ENCODE measurements at regions not wholly inside any gene's neighbourhood (a gene's known extent, or its start where the extent isn't known, plus 50 kb on each side); places are given as distances from the start of the nearest gene placed in this dataset.
"Not testable (repeated sequence)": the region's sequence is repeated elsewhere in the genome, so short reads cannot be mapped to it uniquely, and the experiment has no call there.

GRCh38 chr1:149157409-149157808 lies 54.1 kb upstream of the NBPF9 start:
- DNase-seq (ENCODE audit: low spot score); in situ Hi-C loops (cut with HindIII; ENCODE audit: low sequenced_read_pairs): not testable (repeated sequence)

DNA sequence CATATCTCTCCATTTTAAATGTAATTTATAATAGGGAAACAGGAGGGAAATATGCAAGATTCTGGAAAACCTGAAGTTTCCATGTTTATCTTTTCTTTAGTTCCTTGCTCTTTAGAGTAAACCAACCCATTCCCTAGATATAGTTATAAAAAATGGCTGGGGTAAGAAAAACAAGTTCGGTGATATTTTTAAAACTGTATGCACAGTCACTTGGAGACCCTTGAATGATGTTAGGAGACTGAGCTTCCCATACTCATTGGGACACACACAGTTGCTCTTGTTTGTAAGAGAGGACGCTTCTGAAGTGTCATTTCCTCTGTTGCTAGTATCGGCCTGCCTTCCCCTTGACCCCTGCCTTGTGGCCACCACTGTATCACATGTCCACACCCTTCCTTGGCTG lies 55.0 kb upstream of the NBPF9 start:
- DNase-seq (ENCODE audit: low spot score); in situ Hi-C loops (cut with HindIII; ENCODE audit: low sequenced_read_pairs): not testable (repeated sequence)

GRCh38 chr1:149163063-149163444 lies 59.7 kb upstream of the NBPF9 start:
- DNase-seq (ENCODE audit: low spot score); in situ Hi-C loops (cut with HindIII; ENCODE audit: low sequenced_read_pairs): not testable (repeated sequence)

GRCh38 chr1:149174765-149175164 lies 71.4 kb upstream of the NBPF9 start:
- in situ Hi-C loops (cut with HindIII; ENCODE audit: low sequenced_read_pairs); DNase-seq (ENCODE audit: low spot score): not testable (repeated sequence)

DNA sequence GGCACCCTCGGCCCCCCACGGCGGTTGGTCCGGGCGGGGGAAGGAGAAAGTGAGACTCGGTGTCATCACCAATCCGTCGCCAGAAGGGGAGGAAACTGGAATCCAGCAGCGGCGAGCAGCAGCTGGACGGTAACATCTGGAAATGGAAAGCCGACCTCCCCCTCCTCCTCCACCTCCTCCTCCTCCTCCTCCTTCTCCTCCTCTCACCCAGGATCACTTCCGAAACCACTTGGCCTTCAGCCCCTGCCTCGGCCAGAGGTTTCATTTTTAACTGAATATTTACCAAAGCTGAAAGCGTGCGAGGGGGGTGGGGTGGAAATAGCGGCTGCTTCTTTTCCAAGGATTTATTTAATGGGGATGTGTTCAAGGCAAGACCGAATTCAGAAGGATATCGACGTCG lies 72.5 kb upstream of the NBPF9 start:
- in situ Hi-C loops (cut with HindIII; ENCODE audit: low sequenced_read_pairs); DNase-seq (ENCODE audit: low spot score): not testable (repeated sequence)

DNA sequence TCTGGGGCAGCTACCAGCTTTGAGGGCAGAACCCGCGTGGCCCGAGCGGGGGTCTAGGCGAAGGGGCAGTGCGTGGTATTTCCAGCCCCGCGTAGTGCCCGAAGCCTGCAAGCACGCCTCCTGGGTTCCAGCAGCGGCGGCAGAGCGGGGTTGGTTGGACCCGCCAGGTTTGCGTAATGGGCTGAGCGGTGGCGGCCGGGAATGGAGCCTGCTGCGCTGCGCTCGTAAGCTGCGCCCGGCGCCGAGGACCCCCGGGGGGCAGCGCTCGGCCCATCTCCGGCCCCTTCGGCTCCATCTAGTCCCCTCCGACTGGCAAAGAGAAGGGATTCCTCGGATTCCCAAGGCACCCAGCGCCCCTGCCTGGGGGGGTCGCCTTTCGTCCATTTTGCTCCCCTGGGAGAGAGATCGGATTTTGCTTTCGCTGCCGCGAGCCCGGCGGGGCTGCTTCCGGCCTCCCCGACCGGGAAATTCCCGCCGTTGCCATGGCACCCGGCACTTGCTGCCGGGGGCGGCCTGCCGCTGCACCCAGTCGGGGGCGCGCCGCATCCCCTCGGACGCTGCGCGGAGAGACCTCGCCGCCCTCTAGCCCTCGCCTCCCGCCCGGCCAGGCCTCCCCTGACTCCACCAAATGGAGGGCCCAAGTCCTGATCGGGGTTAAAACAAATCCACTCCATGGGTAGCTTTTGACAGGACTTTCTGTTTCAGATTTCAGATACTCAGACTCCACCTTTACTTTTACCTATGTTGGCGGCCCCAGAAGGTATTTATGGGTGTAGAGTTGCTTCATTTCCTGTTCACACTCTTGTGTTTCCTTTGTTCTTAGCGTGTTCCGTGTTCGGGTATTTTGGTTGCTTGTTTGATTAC lies 73.3 kb upstream of the NBPF9 start:
- in situ Hi-C loops (cut with HindIII; ENCODE audit: low sequenced_read_pairs) = not testable (repeated sequence)
- DNase-seq (ENCODE audit: low spot score) = peak; percentile 17

GRCh38 chr1:149190742-149191141 lies 87.4 kb upstream of the NBPF9 start:
- in situ Hi-C loops (cut with HindIII; ENCODE audit: low sequenced_read_pairs); DNase-seq (ENCODE audit: low spot score): not testable (repeated sequence)

- in situ Hi-C loops (cut with HindIII; ENCODE audit: low sequenced_read_pairs); DNase-seq (ENCODE audit: low spot score): not testable (repeated sequence)
Measured at GRCh38 chr1:149196651-149197050, 93.3 kb upstream of the NBPF9 start.

DNA sequence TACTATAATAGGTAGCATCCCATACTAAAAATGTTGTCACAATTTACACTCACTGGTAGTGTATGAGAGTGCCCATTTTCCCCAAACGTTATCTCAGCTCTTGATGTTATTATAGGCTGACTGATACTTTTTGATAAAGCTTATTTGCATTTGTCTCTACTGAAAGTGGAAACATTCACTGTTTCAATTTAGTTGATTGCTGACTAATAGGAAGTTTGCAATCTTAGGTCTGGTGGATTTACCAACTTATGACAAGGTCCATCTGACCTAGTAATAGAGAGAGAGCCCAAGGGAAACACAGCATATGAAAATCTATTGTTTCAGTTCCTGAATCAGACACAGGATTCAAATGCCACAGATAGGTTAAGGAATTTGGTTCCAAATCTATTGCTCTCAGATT lies 97.2 kb upstream of the NBPF9 start:
- in situ Hi-C loops (cut with HindIII; ENCODE audit: low sequenced_read_pairs) = not testable (repeated sequence)
- peak; percentile 21 for DNase-seq (ENCODE audit: low spot score)

GRCh38 chr1:149202283-149202682 lies 98.9 kb upstream of the NBPF9 start:
- in situ Hi-C loops (cut with HindIII; ENCODE audit: low sequenced_read_pairs) = not testable (repeated sequence)

DNA sequence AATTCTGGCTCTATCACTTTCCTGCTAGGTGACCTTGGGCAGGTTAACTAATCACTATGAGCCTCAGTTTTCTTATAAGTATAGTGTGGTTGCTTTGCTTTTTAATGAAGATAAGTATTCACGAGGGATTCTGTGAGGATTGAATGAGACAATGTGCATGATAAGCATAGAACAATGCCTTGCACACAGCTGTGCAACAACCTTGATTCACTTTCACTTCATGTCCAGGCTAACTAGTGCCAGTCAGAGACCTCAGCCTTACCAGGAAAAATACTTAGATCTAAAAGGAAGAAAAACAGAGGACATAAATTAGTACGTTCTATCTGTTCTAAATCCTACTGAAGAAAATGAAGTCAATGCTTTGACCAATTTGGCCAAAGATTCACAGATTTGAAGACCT lies 101.0 kb upstream of the NBPF9 start:
- DNase-seq (ENCODE audit: low spot score); in situ Hi-C loops (cut with HindIII; ENCODE audit: low sequenced_read_pairs): not testable (repeated sequence)

More at GRCh38 chr1:149202283-149202682, 98.9 kb upstream of the NBPF9 start:
- not testable (repeated sequence) for DNase-seq (ENCODE audit: low spot score)

- in situ Hi-C loops (cut with HindIII; ENCODE audit: low sequenced_read_pairs); DNase-seq (ENCODE audit: low spot score): not testable (repeated sequence)
Measured at GRCh38 chr1:149208836-149209235, 105.5 kb upstream of the NBPF9 start.

GRCh38 chr1:149211757-149212420 lies 108.5 kb upstream of the NBPF9 start:
- in situ Hi-C loops (cut with HindIII; ENCODE audit: low sequenced_read_pairs); DNase-seq (ENCODE audit: low spot score): not testable (repeated sequence)

DNA sequence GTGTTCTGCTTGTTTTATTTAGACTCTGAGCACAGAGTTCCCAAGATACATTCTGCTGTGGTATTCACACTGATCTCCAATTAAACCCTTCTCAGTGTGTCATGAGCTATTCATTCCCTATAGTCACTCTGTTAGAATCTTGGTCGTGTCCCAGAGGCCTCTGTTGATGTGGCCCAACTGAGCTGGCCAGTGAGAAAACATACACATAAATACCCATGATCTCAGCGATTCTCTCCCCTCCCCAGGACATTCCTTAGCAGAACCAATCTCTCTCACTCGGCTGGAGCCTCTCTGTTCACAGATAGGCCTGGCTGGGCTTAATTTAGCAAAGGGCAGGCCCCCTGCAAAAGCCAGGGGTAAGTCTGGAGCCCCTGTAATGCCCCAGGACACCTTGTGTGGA lies 109.6 kb upstream of the NBPF9 start:
- not testable (repeated sequence) for DNase-seq (ENCODE audit: low spot score)

DNA sequence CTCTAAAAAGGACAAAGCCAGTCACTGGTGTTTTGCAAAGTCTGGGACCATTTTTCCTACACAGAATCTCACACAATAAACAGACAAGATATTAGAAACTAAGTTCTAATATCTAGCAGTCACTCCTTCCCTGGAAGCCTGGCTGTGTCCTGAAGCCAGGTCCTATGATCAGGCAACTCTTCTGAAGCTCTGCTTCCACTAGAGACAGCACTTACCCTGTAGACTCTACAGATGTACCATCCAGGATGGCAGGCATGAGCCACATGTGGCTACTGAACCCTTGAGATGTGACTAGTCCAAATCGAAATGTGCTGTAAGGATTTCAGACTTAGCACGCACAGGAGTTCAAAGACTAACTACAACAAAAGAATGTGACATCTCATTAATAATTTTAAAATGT lies 110.3 kb upstream of the NBPF9 start:
- in situ Hi-C loops (cut with HindIII; ENCODE audit: low sequenced_read_pairs) = not testable (repeated sequence)

More for the DNA sequence above, 109.6 kb upstream of the NBPF9 start:
- in situ Hi-C loops (cut with HindIII; ENCODE audit: low sequenced_read_pairs) = not testable (repeated sequence)

GRCh38 chr1:149218080-149218988 lies 115.0 kb upstream of the NBPF9 start:
- in situ Hi-C loops (cut with HindIII; ENCODE audit: low sequenced_read_pairs) = not testable (repeated sequence)
- DNase-seq (ENCODE audit: low spot score) = peak; percentile 2

More for the DNA sequence above, 110.3 kb upstream of the NBPF9 start:
- DNase-seq (ENCODE audit: low spot score) = not testable (repeated sequence)

DNA sequence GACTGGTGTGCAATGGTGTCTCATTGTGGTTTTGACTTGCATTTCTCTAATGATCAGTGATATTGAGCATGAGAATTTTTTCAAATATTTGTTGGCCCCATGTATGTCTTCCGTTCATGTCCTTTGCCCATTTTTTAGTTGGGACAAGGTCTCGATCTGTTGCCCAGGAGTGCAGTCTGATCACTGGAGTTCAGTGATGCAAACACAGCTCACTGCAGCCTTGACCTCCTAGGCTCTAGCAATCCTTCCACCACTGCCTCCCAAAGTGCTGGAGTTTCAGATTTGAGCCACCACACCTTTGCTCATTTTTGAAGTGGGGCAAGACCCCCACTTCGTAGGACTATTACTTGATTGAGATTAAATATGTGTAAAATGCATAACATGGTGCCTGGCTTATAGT lies 116.2 kb upstream of the NBPF9 start:
- DNase-seq (ENCODE audit: low spot score); in situ Hi-C loops (cut with HindIII; ENCODE audit: low sequenced_read_pairs): not testable (repeated sequence)

GRCh38 chr1:149220463-149221074 lies 117.2 kb upstream of the NBPF9 start:
- in situ Hi-C loops (cut with HindIII; ENCODE audit: low sequenced_read_pairs); DNase-seq (ENCODE audit: low spot score): not testable (repeated sequence)

Data from G401 (cell line).